GM18867 (cell line): ENCODE measurements at regions not wholly inside any gene's neighbourhood (a gene's known extent, or its start where the extent isn't known, plus 50 kb on each side); places are given as distances from the start of the nearest gene placed in this dataset.
"Not testable (repeated sequence)": the region's sequence is repeated elsewhere in the genome, so short reads cannot be mapped to it uniquely, and the experiment has no call there.

Experiments
- ATAC-seq: cut with Tn5 transposase; IDR thresholded peaks from one replicate; pipeline ENCODE4 v1.9.1; 2021; ENCODE audit warnings: mild to moderate bottlenecking, moderate library complexity; ENCODE audit not compliant: unreplicated experiment

DNA sequence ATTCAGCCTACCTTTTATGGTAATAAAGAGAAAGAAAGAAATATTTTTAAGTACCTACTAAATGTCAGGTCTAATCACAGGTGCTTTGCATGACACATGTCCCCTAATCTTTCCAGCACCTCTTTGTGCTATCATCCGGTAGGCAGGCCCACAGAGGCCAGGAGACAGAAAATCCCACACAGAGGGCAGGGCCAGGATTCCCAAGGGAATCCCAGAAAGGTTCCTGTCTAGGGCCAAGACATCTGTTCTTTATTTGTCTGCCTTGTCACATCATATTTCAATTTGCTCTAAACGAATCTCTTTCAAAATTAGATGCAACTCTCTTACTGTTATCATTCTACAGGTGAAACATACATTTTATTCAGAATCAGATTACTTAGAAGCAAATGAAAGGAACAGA, 676.1 kb upstream of the GYPC start:
- no peak for ATAC-seq

GRCh38 chr2:125983364-125983763, 672.6 kb upstream of the GYPC start:
- no peak for ATAC-seq

DNA sequence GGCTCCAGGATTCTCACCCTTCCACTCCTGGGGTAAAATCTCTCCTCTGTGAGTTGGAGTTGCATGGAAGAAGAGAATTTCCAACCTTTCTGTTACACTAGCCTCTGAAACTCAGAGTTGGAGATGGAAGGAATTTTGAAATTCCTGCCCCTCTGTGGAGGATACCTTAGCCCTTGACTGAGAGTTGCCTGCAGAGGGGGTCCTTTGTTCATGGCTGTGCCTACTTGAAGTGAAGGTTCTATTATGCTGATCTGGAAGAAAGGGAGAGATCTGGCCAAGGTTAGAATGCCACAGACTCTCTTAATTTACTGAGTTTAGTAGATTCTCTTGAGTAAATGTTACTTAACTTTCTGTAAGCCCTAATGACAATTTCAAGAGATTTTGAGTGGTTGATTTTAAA, 626.6 kb upstream of the GYPC start:
- ATAC-seq = no peak

DNA sequence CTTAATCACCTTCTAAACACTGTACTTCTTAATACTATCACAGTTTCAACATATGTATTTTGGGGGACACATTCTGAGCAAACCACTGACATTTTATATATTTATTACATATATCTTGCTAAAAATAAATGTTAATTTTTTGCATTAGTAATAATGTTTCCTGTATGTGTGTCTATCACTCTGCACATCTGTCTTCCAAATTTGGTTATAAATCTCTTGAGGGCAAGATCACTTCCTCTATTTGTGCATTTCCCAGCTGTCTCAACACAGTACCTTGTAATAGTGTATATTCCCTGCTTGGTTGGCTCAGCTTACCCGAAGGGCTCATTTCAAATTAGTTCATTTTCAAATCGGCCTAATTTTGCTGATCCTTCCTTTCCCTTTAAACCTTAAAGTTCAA, 617.1 kb upstream of the GYPC start:
- ATAC-seq = no peak

DNA sequence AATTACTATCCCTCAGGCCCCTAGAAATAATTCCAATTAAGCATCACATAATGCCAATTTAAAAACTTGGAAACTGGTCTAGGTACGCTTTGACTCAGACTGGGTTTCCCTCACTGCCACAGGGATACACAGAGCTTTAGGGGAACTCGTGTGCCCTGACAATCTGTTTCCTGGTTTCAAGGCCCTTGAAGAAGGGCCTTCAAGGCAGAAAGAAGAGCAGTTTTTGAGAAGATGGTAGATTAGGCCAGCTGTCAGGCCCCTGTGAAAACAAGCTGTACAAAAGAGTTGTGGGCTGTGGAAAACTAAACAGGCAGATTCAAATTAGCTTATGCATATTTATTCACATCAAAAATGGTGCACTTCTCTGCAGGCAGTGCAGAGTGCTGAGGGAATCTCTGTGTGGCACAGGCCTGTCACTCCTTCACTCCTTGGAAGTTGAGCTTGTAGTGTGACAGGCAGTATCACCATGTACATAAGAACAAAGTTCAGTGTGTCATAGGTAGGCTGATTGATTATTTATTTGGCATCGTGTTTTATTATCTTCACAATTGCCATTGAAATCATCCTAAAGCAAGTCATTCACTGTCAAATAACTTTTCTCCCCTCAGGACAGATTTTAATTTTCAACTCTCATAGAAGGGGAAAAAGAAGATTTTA, 614.4 kb upstream of the GYPC start:
- ATAC-seq = no peak

DNA sequence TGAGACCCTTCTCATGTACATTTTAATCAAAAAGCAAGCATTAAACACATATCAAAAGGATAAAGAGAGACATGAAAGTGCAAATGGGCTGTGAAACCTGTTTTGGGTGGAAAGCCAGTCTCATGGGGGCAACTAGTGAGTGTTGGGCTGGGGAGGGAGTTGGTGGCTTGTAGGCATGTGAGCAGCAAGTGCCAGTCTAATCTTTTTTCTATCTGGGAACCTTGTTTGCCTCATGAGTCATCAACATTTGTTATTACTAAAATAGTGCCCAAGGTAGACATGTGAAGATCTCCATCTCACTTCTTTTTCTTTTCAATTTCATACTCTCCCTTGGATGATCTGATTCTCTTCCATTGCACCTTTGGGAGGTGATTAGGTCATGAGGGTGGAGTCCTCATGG, 613.9 kb upstream of the GYPC start:
- no peak for ATAC-seq

GRCh38 chr2:126048719-126049118, 607.2 kb upstream of the GYPC start:
- ATAC-seq = no peak

DNA sequence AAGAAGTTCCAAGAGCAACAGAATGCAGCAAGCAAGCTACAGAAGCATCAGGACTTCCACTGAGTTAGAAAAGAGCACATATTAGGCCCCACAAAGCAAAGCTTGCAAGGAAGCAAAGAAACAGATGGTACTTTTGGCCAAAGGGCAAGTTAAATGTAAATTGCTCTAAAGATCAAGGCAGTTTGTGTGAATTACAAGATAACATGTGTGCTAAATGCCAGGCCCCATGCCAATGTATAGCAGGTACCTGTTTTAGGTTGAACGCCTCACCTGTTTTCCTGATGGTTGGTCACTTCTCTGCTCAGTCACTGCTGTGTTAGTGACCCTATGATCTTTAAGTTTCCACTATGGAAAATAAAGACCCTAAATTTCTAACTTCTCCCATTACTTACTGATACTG, 606.5 kb upstream of the GYPC start:
- ATAC-seq = no peak

GRCh38 chr2:126050991-126051736, 604.8 kb upstream of the GYPC start:
- ATAC-seq = no peak

DNA sequence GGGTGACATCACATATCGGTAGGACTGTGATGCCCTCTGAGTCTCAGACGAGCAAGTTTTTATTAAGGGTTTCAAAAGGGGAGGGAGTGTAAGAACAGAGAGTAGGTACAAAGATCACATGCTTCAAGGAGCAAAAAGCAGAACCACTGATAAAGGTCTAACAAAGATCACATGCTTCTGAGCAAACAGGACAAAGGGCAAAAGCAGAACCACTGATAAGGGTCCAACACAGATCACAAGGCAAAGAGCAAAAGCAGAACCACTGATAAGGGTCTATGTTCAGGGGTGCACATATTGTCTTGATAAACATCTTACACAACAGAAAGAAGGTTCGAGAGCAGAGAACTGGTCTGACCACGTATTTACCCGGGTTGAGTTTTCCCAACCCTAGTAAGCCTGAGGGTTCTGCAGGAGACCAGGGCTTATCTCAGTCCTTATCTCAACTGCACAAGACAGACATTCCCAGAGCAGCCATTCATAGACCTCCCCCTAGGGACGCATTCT, 604.2 kb upstream of the GYPC start:
- not testable (repeated sequence) for ATAC-seq

DNA sequence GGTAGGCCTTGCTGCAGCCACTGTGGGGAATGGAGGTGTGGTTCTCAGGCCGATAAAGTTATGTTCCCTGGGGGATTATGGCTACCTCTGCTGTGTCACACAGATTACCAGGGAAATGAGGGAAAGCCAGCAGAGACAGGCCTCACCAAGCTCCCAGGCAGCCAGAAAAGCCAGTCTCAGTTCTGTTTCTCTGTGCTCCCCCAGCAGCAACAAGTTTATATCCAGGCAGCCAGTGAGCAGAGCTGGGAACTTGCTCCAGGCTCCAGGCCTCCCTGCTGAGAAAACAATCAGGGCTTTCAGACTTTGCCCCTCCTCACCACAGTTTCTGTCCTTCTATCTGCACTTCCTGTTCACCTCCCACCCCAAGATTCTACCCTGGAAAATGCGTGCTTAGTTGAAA, 596.6 kb upstream of the GYPC start:
- ATAC-seq = no peak

- no peak for ATAC-seq
Observed at GRCh38 chr2:126085011-126085795, 570.8 kb upstream of the GYPC start.

DNA sequence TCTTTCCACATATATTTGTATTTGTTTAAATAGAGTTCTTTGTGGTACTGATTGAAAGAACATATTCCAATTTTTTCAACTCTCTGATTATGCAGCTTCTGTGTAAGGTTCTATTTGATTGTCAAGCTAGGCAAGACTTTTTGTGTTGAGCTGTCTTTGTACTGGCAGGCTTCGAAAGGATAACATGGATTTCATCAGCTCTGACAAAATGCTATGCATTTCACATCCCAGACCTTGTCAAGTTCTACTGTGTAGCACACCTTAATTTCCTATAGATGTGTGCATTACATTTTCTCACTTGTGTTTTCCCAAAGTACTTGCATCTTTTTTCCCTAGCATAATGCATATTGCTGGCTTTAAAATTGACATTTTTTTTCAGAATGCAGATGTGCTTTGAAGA, 555.0 kb upstream of the GYPC start:
- no peak for ATAC-seq

GRCh38 chr2:126106006-126106405, 550.0 kb upstream of the GYPC start:
- no peak for ATAC-seq

GRCh38 chr2:126107883-126108282, 548.1 kb upstream of the GYPC start:
- no peak for ATAC-seq

DNA sequence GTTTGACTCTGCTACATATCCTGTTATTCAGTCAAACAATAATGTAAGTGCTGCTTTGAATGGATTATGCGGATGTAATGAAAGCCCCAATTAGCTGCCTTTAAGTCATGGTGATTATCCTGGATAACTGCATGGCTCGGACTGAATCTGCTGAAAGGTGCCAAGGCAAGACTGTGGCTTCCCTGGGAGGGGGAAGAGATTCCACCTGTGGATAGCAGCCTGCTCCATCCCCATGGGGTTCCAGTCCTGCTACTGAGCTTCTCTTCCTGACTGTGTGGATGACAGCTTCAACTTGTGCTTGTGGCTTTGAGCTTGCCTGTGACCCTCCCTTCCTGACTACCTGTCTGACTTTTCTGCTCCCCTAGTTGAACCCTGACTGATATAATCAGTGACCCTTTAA, 540.0 kb upstream of the GYPC start:
- ATAC-seq = no peak

DNA sequence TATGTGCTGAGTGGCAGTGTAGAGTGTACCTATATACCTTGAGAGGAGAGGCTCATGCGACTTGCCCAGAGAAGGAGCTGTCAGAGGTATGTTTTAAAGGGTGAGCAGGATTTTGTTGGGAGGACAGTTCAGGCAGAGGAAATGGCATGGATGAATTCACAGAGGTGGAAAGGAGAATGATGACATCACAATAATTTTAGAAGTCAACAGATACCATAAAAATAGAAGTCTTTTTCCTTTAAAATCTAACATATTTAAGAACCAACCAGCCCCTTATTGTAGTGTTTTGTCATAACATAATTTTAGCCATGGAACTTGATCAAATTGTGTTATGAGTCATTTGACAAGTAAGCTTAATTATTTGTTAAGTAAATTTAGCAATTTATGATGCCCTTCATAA, 538.1 kb upstream of the GYPC start:
- no peak for ATAC-seq

GRCh38 chr2:126145752-126146151, 510.2 kb upstream of the GYPC start:
- ATAC-seq = no peak

DNA sequence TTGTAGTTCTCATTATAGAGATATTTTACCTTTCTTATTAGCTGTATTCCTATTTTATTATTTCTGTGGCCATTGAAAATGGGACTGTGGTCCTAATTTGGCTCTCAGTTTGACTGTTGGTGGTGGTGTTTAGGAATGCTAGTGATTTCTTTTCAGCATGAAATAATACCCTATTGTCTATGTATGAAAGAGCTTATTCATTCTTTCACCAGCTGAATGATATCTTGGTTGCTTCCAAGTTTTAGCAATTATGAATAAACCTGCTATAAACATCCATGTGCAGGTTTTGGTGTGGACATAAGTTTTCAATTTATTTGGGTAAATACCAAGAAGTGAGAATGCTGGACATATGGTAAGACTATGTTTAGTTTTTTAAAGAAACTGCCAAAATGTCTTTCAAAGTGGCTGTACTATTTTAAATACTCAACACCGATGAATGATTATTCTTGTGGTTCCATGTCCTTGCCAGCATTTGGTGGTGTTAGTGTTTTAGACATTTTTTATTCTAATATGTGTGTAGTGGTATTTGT, 501.6 kb upstream of the GYPC start:
- no peak for ATAC-seq

DNA sequence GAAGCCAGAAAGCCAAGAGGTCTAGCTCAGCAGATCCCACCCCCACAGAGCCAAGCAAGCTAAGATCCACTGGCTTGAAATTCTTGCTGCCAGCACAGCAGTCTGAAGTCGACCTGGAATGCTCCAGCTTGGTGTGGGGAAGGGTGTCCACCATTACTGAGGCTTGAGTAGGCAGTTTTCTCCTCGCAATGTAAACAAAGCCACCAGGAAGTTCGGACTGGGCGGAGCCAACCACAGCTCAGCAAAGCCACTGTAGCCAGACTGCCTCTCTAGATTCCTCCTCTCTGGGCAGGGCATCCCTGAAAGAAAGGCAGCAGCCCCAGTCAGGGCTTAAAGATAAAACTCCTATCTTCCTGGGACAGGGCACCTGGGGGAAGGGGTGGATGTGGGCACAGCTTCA, 495.0 kb upstream of the GYPC start:
- ATAC-seq = not testable (repeated sequence)

- no peak for ATAC-seq
Observed at GRCh38 chr2:126172631-126173184, 483.2 kb upstream of the GYPC start.
